GM06990 (cell line): ENCODE measurements at regions not wholly inside any gene's neighbourhood (a gene's known extent, or its start where the extent isn't known, plus 50 kb on each side); places are given as distances from the start of the nearest gene placed in this dataset.

ENCODE experiments used
- DNase-seq: peaks from one replicate; pipeline ENCODE4 v3.0.0-alpha.2; 2011; ENCODE audit not compliant: insufficient read length; ENCODE audit errors: extremely low read depth
- H3K27me3 ChIP-seq: replicated peaks from 2 replicates; pipeline ENCODE4 v1.6.0; 2011; ENCODE audit warnings: low read length; ENCODE audit not compliant: control insufficient read depth, insufficient read depth
- H3K36me3 ChIP-seq: 2 replicates; pipeline ENCODE4 v1.5.1; 2011; ENCODE audit warnings: low read length; ENCODE audit not compliant: control insufficient read depth, insufficient read depth
- H3K4me3 ChIP-seq: replicated peaks from 2 replicates; pipeline ENCODE4 v1.5.1; 2011; ENCODE audit warnings: low read depth, mild to moderate bottlenecking, control low read depth, low read length
- TF ChIP-seq, protein P1 (sequence below): IDR thresholded peaks from 2 replicates; pipeline ENCODE4 v1.5.1; 2011; ENCODE audit warnings: low read length, control low read depth, mild to moderate bottlenecking, inconsistent platforms; ENCODE audit not compliant: insufficient read depth, poor library complexity, severe bottlenecking

GRCh38 chr10:65340340-65340739, 1585.5 kb upstream of the LRRTM3 start:
- DNase-seq: no peak
- Histone ChIP-seq H3K27me3 (no peaks in the 10 kb centered on the region), H3K4me3 (no peak overlapping the region), H3K36me3 (no peaks in the 10 kb centered on the region)
- TF ChIP-seq, protein P1, sequence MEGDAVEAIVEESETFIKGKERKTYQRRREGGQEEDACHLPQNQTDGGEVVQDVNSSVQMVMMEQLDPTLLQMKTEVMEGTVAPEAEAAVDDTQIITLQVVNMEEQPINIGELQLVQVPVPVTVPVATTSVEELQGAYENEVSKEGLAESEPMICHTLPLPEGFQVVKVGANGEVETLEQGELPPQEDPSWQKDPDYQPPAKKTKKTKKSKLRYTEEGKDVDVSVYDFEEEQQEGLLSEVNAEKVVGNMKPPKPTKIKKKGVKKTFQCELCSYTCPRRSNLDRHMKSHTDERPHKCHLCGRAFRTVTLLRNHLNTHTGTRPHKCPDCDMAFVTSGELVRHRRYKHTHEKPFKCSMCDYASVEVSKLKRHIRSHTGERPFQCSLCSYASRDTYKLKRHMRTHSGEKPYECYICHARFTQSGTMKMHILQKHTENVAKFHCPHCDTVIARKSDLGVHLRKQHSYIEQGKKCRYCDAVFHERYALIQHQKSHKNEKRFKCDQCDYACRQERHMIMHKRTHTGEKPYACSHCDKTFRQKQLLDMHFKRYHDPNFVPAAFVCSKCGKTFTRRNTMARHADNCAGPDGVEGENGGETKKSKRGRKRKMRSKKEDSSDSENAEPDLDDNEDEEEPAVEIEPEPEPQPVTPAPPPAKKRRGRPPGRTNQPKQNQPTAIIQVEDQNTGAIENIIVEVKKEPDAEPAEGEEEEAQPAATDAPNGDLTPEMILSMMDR: no peak

GRCh38 chr10:65341323-65341925, 1584.4 kb upstream of the LRRTM3 start:
- no peak overlapping the region for H3K4me3 ChIP-seq
- no peak for DNase-seq
- TF ChIP-seq, protein P1: no peak
- H3K36me3 ChIP-seq: no peaks in the 10 kb centered on the region
- H3K27me3 ChIP-seq: no peaks in the 10 kb centered on the region

DNA sequence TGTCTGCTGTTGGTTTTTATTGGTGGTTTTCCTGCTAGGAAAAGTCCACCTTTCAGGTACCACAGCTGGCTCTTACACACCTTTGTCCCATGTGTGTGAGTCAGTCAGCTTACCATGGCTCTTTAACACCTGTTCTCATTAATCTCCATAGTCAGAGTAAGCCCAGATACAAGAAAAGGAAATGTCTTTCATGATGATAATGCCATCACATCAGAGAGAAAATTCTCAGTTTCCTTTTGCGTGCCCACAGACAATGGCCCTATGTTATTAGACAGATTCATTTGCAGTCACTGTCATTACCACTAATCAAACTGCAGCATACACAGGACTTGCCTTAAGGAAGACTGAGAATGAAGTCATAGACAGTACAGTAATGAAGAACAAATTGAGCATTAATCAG, 1583.6 kb upstream of the LRRTM3 start:
- TF ChIP-seq, protein P1: no peak
- Histone ChIP-seq H3K27me3 (no peaks in the 10 kb centered on the region), H3K36me3 (no peaks in the 10 kb centered on the region), H3K4me3 (no peak overlapping the region)
- DNase-seq: no peak

DNA sequence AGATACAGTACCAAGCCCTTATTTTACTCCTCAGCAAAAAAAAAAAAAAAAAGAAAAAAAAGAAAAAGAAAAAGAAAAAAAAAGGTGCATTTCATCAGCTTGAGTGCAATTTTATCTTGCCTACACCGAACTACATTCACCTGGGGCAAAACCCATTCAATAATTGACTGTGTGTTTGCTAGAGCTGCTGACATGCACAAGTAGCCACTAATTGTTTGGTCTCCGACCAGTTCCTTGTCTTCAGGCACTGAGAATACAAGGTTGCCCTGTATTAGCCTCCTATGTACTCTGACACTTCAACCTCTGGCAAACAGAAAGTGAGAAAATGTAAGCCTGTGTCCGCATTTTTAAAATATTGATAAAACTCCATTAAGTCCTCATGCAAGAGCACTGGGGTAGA, 1579.4 kb upstream of the LRRTM3 start:
- Histone ChIP-seq H3K27me3 (no peaks in the 10 kb centered on the region), H3K36me3 (no peaks in the 10 kb centered on the region), H3K4me3 (no peak overlapping the region)
- DNase-seq: no peak
- TF ChIP-seq, protein P1: no peak

GRCh38 chr10:65348637-65349036, 1577.2 kb upstream of the LRRTM3 start:
- H3K4me3 ChIP-seq: no peak overlapping the region
- H3K36me3 ChIP-seq: no peaks in the 10 kb centered on the region
- DNase-seq: no peak
- TF ChIP-seq, protein P1: no peak
- no peaks in the 10 kb centered on the region for H3K27me3 ChIP-seq

GRCh38 chr10:65350611-65351010, 1575.2 kb upstream of the LRRTM3 start:
- Histone ChIP-seq H3K27me3 (no peaks in the 10 kb centered on the region), H3K36me3 (no peaks in the 10 kb centered on the region), H3K4me3 (no peak overlapping the region)
- TF ChIP-seq, protein P1: no peak
- DNase-seq: no peak
